Fibroblast of skin of right biceps (primary cell): ENCODE measurements at regions not wholly inside any gene's neighbourhood (a gene's known extent, or its start where the extent isn't known, plus 50 kb on each side); places are given as distances from the start of the nearest gene placed in this dataset.
A peak's percentile ranks its signal among the peaks of the same experiment; 100 is the strongest.

ENCODE experiments used
- DNase-seq: peaks from one replicate; pipeline ENCODE4 v3.0.0-alpha.2; 2013

- DNase-seq: peak; percentile 43
These were observed 360.1 kb downstream of the TNS3 start for GRCh38 chr7:47221826-47222225.

GRCh38 chr7:47218378-47219176 lies 363.3 kb downstream of the TNS3 start:
- peak; percentile 85 for DNase-seq

- DNase-seq: no peak
These were observed 364.1 kb downstream of the TNS3 start for GRCh38 chr7:47217570-47218360.

GRCh38 chr7:47217086-47217485 lies 364.8 kb downstream of the TNS3 start:
- no peak for DNase-seq

GRCh38 chr7:47216439-47216838 lies 365.5 kb downstream of the TNS3 start:
- DNase-seq: no peak

- DNase-seq: no peak
These were observed 366.3 kb downstream of the TNS3 start for GRCh38 chr7:47215640-47216039.

- no peak for DNase-seq
These were observed 366.9 kb downstream of the TNS3 start for GRCh38 chr7:47215049-47215448.

GRCh38 chr7:47213276-47213675 lies 368.6 kb downstream of the TNS3 start:
- no peak for DNase-seq

- no peak for DNase-seq
These were observed 370.4 kb downstream of the TNS3 start for GRCh38 chr7:47211519-47211973.

GRCh38 chr7:47210281-47210854 lies 371.5 kb downstream of the TNS3 start:
- no peak for DNase-seq

- DNase-seq: no peak
These were observed 374.0 kb downstream of the TNS3 start for GRCh38 chr7:47207956-47208355.

- DNase-seq: no peak
These were observed 377.2 kb downstream of the TNS3 start for GRCh38 chr7:47204709-47205108.

- DNase-seq: peak; percentile 21
These were observed 379.6 kb downstream of the TNS3 start for GRCh38 chr7:47202146-47202783.

GRCh38 chr7:47198159-47198558 lies 383.8 kb downstream of the TNS3 start:
- no peak for DNase-seq

GRCh38 chr7:47197486-47197885 lies 384.4 kb downstream of the TNS3 start:
- no peak for DNase-seq

GRCh38 chr7:47196737-47197136 lies 385.2 kb downstream of the TNS3 start:
- no peak for DNase-seq

GRCh38 chr7:47196106-47196645 lies 385.7 kb downstream of the TNS3 start:
- DNase-seq: no peak

- no peak for DNase-seq
These were observed 386.3 kb downstream of the TNS3 start for GRCh38 chr7:47195641-47196040.

GRCh38 chr7:47194516-47195057 lies 387.3 kb downstream of the TNS3 start:
- DNase-seq: no peak

- DNase-seq: no peak
These were observed 388.9 kb downstream of the TNS3 start for GRCh38 chr7:47192978-47193377.

- no peak for DNase-seq
These were observed 390.0 kb downstream of the TNS3 start for GRCh38 chr7:47191876-47192291.

GRCh38 chr7:47191316-47191715 lies 390.6 kb downstream of the TNS3 start:
- no peak for DNase-seq

GRCh38 chr7:47190462-47190861 lies 391.4 kb downstream of the TNS3 start:
- no peak for DNase-seq
